ENCODE measurements at regions not wholly inside any gene's neighbourhood (a gene's known extent, or its start where the extent isn't known, plus 50 kb on each side); places are given as distances from the start of the nearest gene placed in this dataset.

GRCh38 chr4:30856795-30857564 lies 136.8 kb downstream of the PCDH7 start:
- TF ChIP-seq, protein P1, sequence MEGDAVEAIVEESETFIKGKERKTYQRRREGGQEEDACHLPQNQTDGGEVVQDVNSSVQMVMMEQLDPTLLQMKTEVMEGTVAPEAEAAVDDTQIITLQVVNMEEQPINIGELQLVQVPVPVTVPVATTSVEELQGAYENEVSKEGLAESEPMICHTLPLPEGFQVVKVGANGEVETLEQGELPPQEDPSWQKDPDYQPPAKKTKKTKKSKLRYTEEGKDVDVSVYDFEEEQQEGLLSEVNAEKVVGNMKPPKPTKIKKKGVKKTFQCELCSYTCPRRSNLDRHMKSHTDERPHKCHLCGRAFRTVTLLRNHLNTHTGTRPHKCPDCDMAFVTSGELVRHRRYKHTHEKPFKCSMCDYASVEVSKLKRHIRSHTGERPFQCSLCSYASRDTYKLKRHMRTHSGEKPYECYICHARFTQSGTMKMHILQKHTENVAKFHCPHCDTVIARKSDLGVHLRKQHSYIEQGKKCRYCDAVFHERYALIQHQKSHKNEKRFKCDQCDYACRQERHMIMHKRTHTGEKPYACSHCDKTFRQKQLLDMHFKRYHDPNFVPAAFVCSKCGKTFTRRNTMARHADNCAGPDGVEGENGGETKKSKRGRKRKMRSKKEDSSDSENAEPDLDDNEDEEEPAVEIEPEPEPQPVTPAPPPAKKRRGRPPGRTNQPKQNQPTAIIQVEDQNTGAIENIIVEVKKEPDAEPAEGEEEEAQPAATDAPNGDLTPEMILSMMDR (IDR thresholded peaks at IDR 0.05; ENCODE audit: low read depth, low read length, missing control alignments): no peak
- H3K4me3 ChIP-seq (replicated peaks; ENCODE audit: low read depth, low read length): no peak overlapping the region
- DNase-seq (ENCODE audit: extremely low read depth, low read depth): no peak

GRCh38 chr4:30860978-30861377 lies 140.8 kb downstream of the PCDH7 start:
- H3K4me3 ChIP-seq (replicated peaks; ENCODE audit: low read depth, low read length): no peak overlapping the region
- TF ChIP-seq, protein P1 (IDR thresholded peaks at IDR 0.05; ENCODE audit: low read depth, low read length, missing control alignments): no peak
- DNase-seq (ENCODE audit: extremely low read depth, low read depth): no peak

GRCh38 chr4:30862196-30862595 lies 142.0 kb downstream of the PCDH7 start:
- TF ChIP-seq, protein P1 (IDR thresholded peaks at IDR 0.05; ENCODE audit: low read depth, low read length, missing control alignments): no peak

GRCh38 chr4:30863021-30863420 lies 142.9 kb downstream of the PCDH7 start:
- DNase-seq (ENCODE audit: extremely low read depth, low read depth): no peak
- TF ChIP-seq, protein P1 (IDR thresholded peaks at IDR 0.05; ENCODE audit: low read depth, low read length, missing control alignments): no peak
- H3K4me3 ChIP-seq (replicated peaks; ENCODE audit: low read depth, low read length): no peak overlapping the region

More at GRCh38 chr4:30862196-30862595, 142.0 kb downstream of the PCDH7 start:
- no peak overlapping the region for H3K4me3 ChIP-seq (replicated peaks; ENCODE audit: low read depth, low read length)
- no peak for DNase-seq (ENCODE audit: extremely low read depth, low read depth)

GRCh38 chr4:30865691-30866090 lies 145.5 kb downstream of the PCDH7 start:
- no peak for DNase-seq (ENCODE audit: extremely low read depth, low read depth)
- H3K4me3 ChIP-seq (replicated peaks; ENCODE audit: low read depth, low read length): no peak overlapping the region
- TF ChIP-seq, protein P1 (IDR thresholded peaks at IDR 0.05; ENCODE audit: low read depth, low read length, missing control alignments): no peak

GRCh38 chr4:30866346-30866745 lies 146.2 kb downstream of the PCDH7 start:
- H3K4me3 ChIP-seq (replicated peaks; ENCODE audit: low read depth, low read length): no peak overlapping the region
- TF ChIP-seq, protein P1 (IDR thresholded peaks at IDR 0.05; ENCODE audit: low read depth, low read length, missing control alignments): no peak
- no peak for DNase-seq (ENCODE audit: extremely low read depth, low read depth)

Data from HFF-Myc (cell line).